ENCODE measurements at regions not wholly inside any gene's neighbourhood (a gene's known extent, or its start where the extent isn't known, plus 50 kb on each side); places are given as distances from the start of the nearest gene placed in this dataset.

DNA sequence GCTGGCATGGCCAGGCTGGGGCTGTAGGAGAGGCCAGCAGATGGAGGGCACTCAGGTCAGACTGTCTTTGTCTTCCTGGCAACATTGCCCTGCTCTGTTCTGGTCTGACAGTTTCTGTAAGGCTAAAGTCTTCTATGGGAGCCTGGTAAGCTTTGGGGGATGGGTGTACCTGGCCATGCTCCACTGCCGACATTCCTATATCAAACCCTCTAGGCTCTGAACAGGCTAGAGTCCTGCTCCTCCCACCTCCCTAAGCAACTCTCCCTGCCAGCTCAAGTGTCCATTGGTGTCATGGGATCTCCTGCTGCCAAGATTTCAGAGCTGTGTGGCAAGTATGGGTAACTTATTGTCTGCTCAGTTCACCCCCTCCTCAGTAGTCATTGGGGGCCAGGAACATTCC lies 163.5 kb upstream of the UGT8 start:
- TF ChIP-seq, protein P1, sequence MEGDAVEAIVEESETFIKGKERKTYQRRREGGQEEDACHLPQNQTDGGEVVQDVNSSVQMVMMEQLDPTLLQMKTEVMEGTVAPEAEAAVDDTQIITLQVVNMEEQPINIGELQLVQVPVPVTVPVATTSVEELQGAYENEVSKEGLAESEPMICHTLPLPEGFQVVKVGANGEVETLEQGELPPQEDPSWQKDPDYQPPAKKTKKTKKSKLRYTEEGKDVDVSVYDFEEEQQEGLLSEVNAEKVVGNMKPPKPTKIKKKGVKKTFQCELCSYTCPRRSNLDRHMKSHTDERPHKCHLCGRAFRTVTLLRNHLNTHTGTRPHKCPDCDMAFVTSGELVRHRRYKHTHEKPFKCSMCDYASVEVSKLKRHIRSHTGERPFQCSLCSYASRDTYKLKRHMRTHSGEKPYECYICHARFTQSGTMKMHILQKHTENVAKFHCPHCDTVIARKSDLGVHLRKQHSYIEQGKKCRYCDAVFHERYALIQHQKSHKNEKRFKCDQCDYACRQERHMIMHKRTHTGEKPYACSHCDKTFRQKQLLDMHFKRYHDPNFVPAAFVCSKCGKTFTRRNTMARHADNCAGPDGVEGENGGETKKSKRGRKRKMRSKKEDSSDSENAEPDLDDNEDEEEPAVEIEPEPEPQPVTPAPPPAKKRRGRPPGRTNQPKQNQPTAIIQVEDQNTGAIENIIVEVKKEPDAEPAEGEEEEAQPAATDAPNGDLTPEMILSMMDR (IDR thresholded peaks at IDR 0.05), result no peak
- TF ChIP-seq POLR2A (IDR thresholded peaks at IDR 0.05), result no peak

All from adrenal gland (tissue), 5 donors.